ENCODE measurements at regions not wholly inside any gene's neighbourhood (a gene's known extent, or its start where the extent isn't known, plus 50 kb on each side); places are given as distances from the start of the nearest gene placed in this dataset.

DNA sequence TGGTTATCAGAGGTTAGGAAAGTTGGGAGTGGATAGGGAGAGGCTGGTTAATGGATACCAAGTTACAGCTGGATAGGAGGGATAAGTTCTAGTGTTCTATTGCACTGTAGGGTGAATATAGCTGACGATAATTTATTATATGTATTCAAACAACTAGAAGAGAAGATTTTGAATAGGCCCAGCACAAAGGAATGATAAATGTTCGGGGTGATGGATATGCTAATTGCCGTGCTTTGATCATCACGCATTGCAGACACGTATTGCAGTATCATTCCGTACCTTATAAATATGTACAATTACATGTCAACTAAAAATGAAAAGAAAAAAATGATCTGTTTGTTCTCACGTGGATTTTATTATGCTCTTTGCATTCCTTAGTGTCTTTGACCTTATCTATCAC is 369.2 kb upstream of the PKDCC start (continued):
- TF ChIP-seq ATOH8 (CRISPR knock-in tag; IDR thresholded peaks at IDR 0.05; ENCODE audit: low read depth): no peak
- no peak for TF ChIP-seq JUN (IDR thresholded peaks at IDR 0.05)
- no peak for TF ChIP-seq HES2 (IDR thresholded peaks at IDR 0.05)
- TF ChIP-seq TFCP2L1 (CRISPR knock-in tag; IDR thresholded peaks at IDR 0.05): no peak
- no peak for TF ChIP-seq CBX8 (IDR thresholded peaks at IDR 0.05)
- no peak for TF ChIP-seq BHLHE40 (IDR thresholded peaks at IDR 0.05; ENCODE audit: low read depth, low read length)
- TF ChIP-seq KDM5A (IDR thresholded peaks at IDR 0.05): no peak
- TF ChIP-seq MYC (IDR thresholded peaks at IDR 0.05; ENCODE audit: borderline replicate concordance, low read length): no peak
- TF ChIP-seq MAFK (IDR thresholded peaks at IDR 0.05; ENCODE audit: partially characterized antibody): no peak
- no peak for TF ChIP-seq CHD4 (IDR thresholded peaks at IDR 0.05; ENCODE audit: borderline replicate concordance)
- TF ChIP-seq FOSB (CRISPR knock-in tag; IDR thresholded peaks at IDR 0.05): no peak
- no peak for TF ChIP-seq JUNB (IDR thresholded peaks at IDR 0.05)

- ChIA-PET CTCF (interaction anchor here (0.9 to 1.4 kb wide), 2 partner anchors 13 to 271 kb away, joined by 3 to 7 read pairs; no protein-coding TSS in a partner anchor), POLR2A (interaction anchor here (0.6 kb wide), 1 partner anchor 10 kb away, joined by 3 read pairs; no protein-coding TSS in a partner anchor)
- 40% methylated on average over 2 of the region's 2 CpGs for WGBS (ENCODE audit: missing lambda C conversion rate)
- DNase-seq (ENCODE audit: low read depth in 1 of 2, low spot score in 1 of 2) (no peak), FAIRE-seq (no peak), ATAC-seq (no peak)
- Histone ChIP-seq H3K4me1 (no peaks in the 10 kb centered on the region), H3K27ac (no peak overlapping the region), H3K4me3 (no peak overlapping the region), H3K4me2 (no peak overlapping the region), H3K9me3 (peaks cover 5% of the 10 kb centered on the region; the same call in 1 of the 3 replicates)
- TF ChIP-seq SMC3 (IDR thresholded peaks at IDR 0.05): no peak
- TF ChIP-seq CBX2 (IDR thresholded peaks at IDR 0.05; ENCODE audit: borderline replicate concordance, low read depth): no peak
These were observed 361.7 kb upstream of the PKDCC start for GRCh38 chr2:41686156-41686555.

GRCh38 chr2:41691561-41691960 is 356.3 kb upstream of the PKDCC start:
- WGBS (ENCODE audit: missing lambda C conversion rate): 19% methylated on average over 1 of the region's 1 CpG
- FAIRE-seq (no peak), DNase-seq (ENCODE audit: low read depth in 1 of 2, low spot score in 1 of 2) (no peak), ATAC-seq (no peak)
- ChIA-PET POLR2A (no interaction called here), CTCF (no interaction called here)
- TF ChIP-seq RAD21 (conservative IDR thresholded peaks at IDR 0.05 in 1 of 2, IDR thresholded peaks at IDR 0.05 in 1 of 2) (no peak), TFCP2L1 (CRISPR knock-in tag; IDR thresholded peaks at IDR 0.05) (no peak), EHMT2 (IDR thresholded peaks at IDR 0.05; ENCODE audit: low read depth) (no peak), SREBF2 (IDR thresholded peaks at IDR 0.05) (no peak), ATOH8 (CRISPR knock-in tag; IDR thresholded peaks at IDR 0.05; ENCODE audit: low read depth) (no peak), ZSCAN20 (CRISPR knock-in tag; IDR thresholded peaks at IDR 0.05) (no peak), HOXB13 (CRISPR knock-in tag; IDR thresholded peaks at IDR 0.05; ENCODE audit: low read depth) (no peak), CHD2 (IDR thresholded peaks at IDR 0.05; ENCODE audit: low read length, partially characterized antibody) (no peak), CEBPB (IDR thresholded peaks at IDR 0.05) (no peak), TP53 (CRISPR knock-in tag; IDR thresholded peaks at IDR 0.05) (no peak), GATA3 (IDR thresholded peaks at IDR 0.05; ENCODE audit: borderline replicate concordance) (no peak), MYC (IDR thresholded peaks at IDR 0.05; ENCODE audit: borderline replicate concordance, low read length) (no peak), E2F6 (IDR thresholded peaks at IDR 0.05; ENCODE audit: borderline replicate concordance, low read depth) (no peak), ESRRA (IDR thresholded peaks at IDR 0.05; ENCODE audit: borderline replicate concordance, low read length) (no peak), FOSL2 (IDR thresholded peaks at IDR 0.05) (no peak), FOSL2 (CRISPR knock-in tag; IDR thresholded peaks at IDR 0.05) (no peak), ZC3H11A (IDR thresholded peaks at IDR 0.05) (no peak), MAFK (IDR thresholded peaks at IDR 0.05; ENCODE audit: partially characterized antibody) (no peak), NR3C1 (IDR thresholded peaks at IDR 0.05) (no peak), CBX2 (IDR thresholded peaks at IDR 0.05; ENCODE audit: borderline replicate concordance, low read depth) (no peak)
- TF ChIP-seq, protein P1, sequence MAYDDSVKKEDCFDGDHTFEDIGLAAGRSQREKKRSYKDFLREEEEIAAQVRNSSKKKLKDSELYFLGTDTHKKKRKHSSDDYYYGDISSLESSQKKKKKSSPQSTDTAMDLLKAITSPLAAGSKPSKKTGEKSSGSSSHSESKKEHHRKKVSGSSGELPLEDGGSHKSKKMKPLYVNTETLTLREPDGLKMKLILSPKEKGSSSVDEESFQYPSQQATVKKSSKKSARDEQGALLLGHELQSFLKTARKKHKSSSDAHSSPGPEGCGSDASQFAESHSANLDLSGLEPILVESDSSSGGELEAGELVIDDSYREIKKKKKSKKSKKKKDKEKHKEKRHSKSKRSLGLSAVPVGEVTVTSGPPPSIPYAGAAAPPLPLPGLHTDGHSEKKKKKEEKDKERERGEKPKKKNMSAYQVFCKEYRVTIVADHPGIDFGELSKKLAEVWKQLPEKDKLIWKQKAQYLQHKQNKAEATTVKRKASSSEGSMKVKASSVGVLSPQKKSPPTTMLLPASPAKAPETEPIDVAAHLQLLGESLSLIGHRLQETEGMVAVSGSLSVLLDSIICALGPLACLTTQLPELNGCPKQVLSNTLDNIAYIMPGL (CRISPR knock-in tag; IDR thresholded peaks at IDR 0.05; ENCODE audit: borderline replicate concordance): no peak
- Histone ChIP-seq H3K4me2 (no peak overlapping the region), H3K4me3 (no peak overlapping the region), H3K9me3 (no peaks in the 10 kb centered on the region), H3K4me1 (no peaks in the 10 kb centered on the region), H3K27ac (no peak overlapping the region)

All from A549 (cell line).